ENCODE measurements at regions not wholly inside any gene's neighbourhood (a gene's known extent, or its start where the extent isn't known, plus 50 kb on each side); places are given as distances from the start of the nearest gene placed in this dataset.
"Not testable (repeated sequence)": the region's sequence is repeated elsewhere in the genome, so short reads cannot be mapped to it uniquely, and the experiment has no call there.

DNA sequence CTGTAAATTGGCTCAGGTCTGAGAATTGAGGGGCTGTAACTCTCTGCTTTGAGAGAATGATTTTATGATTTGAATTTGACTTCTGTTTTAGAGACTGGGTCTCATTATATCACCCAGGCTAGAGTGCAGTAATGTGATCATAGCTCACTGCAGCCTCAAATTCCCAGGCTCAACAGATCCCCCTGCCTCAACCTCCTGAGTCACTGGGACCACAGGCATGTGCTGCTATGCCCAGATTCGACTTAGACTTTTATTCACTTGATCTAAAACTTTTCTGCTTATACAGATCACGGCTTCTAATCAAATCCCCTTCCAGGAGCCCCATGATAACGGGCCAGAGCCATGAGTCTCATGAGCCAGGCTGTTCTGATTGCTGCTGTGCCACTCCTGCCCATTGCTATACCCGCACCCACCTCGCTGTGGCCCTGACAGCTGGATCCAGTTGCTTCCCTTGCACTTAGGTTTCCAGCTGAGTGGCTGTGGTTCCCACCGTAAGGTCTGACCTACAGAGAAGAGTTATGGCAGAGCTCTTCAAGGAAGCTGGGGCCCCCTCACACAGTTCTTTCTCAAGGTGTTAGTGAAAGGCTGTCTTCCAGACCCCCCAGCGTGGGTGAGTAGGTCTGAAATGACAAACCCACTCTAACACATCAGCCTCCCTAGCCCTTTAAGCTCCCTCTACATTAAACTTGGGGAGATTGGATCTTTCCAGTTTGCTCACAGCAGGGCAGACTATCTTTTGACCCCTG, 251.2 kb upstream of the SGCG start:
- no peak for DNase-seq

GRCh38 chr13:22931576-22931975, 249.2 kb upstream of the SGCG start:
- DNase-seq: no peak

DNA sequence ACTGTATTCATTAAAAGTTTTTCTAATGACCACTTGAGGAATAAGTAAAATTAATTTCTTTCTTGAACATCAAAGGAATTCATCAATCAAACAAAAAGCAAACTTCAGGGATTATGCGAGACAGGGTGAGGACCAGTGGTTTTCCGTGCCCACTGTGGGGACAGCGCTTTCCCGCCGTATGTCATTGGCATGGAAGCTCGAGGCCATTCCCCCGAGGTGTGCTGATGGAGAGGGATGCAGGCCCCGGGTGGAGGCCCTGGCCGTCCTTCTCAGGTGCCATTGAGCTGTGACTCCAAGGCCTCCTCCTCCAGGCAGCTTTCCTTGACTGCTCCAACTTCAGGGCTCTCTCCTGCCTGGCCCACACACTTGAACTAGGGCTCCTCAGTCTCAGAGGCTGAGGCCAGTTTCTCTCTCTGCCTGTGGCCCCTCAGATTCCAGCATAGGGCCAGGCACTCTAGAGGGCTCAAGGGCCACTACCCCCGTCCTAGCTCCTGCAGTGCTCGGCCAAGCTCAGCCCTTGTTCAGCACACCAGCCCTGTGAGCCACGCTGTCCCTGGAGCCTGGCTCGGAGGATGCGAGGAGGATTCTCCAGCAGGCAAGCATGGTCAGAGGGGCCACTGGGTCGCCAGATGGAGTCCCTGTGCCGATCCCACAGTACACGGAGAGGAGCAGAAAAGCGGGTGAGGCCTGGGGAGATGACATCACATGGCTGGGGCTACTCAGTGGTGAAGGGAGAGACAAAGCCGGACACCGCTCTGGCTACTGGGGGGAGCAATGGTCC, 248.0 kb upstream of the SGCG start:
- not testable (repeated sequence) for DNase-seq

GRCh38 chr13:22933571-22934181, 247.1 kb upstream of the SGCG start:
- no peak for DNase-seq

DNA sequence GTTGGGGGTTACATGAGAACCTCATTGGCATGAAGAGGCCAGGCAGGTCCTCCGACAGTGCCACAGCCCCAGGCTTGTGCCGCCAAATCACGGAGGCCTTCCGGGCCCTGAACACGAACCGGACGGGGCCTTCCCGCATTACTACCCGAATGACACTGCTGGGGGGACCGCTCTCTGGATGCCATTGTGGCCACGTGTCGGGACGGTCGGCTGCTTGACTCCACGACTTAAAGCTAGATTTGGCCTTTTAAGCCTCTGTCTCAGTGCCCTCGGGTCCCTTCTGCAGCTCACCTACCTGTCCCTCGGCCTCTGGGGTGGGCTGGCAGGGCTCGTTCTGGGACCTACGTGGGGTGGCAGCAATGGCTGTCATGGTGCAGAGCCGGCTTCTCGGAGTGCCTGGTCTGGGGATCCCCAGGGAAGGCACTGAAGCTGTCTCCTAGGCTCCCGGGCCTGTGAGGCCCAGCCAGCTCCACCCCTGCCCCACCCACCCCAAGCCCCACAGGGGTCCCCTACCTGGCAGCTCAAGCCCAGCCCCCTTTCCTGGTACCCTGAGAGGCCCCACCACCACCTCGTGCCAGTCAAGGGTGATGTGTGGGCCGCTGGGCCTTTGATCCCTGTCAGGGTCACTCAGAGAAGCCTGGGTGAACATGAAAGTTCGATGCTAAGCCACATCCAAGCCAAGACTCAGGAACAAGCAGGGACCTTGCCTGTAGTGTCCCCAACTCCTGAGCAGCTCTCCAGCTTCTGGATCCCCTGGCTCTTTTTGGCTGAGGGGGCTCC, 245.8 kb upstream of the SGCG start:
- DNase-seq: no peak

- DNase-seq: no peak
Measured at GRCh38 chr13:22936228-22936627, 244.6 kb upstream of the SGCG start.

GRCh38 chr13:22937241-22937640, 243.5 kb upstream of the SGCG start:
- no peak for DNase-seq

- DNase-seq: no peak
Measured at GRCh38 chr13:22937953-22938352, 242.8 kb upstream of the SGCG start.

GRCh38 chr13:22938576-22938975, 242.2 kb upstream of the SGCG start:
- DNase-seq: no peak

GRCh38 chr13:22939157-22939556, 241.6 kb upstream of the SGCG start:
- DNase-seq: no peak

- DNase-seq: no peak
Measured at GRCh38 chr13:22940090-22940710, 240.6 kb upstream of the SGCG start.

DNA sequence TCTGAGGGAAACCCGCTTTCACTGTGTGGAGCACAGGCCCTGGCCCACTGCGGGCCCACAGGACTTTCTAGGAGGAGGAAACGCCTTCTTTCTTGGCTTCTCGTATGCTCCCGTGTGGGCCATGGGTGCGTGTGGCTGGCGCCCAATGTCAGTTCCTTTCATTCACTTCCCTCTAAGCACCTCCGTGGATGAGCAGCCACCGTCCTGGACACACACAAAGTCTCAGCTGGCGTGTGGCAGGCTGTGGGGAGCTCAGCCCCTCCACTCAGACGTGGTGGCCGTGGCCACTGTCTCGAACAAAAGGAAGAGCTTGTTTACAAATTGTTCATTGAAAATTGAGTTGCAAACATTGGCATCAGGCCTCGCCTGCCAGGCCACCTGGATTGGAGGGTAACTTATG, 240.0 kb upstream of the SGCG start:
- DNase-seq: no peak

GRCh38 chr13:22941495-22941894, 239.3 kb upstream of the SGCG start:
- DNase-seq: not testable (repeated sequence)

GRCh38 chr13:22942831-22943230, 237.9 kb upstream of the SGCG start:
- DNase-seq: not testable (repeated sequence)

GRCh38 chr13:22944378-22944777, 236.4 kb upstream of the SGCG start:
- no peak for DNase-seq

GRCh38 chr13:22945321-22946226, 235.2 kb upstream of the SGCG start:
- DNase-seq: peak; percentile 56

DNA sequence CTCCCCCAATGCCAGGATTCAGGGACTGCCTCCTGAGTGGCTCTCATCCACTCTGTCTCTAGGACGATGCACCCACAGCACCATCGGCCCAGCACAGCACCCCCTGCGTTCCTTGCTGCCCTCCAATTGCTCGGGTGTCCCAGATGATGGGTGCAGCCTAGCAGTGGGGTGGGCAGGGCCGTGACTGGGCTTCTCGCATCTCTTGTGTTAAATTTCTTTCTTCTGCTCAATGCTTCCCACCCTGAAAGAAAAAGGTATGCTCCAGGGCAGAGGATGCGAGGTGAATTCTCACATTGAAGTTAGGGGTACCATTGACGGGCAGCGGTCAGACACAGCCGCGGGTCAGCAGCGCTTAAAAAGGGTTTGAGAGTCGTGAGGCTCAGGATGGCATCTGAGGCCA, 232.4 kb upstream of the SGCG start:
- DNase-seq: no peak

GRCh38 chr13:22952018-22952417, 228.8 kb upstream of the SGCG start:
- not testable (repeated sequence) for DNase-seq

- DNase-seq: not testable (repeated sequence)
Measured at GRCh38 chr13:22955147-22955546, 225.6 kb upstream of the SGCG start.

DNA sequence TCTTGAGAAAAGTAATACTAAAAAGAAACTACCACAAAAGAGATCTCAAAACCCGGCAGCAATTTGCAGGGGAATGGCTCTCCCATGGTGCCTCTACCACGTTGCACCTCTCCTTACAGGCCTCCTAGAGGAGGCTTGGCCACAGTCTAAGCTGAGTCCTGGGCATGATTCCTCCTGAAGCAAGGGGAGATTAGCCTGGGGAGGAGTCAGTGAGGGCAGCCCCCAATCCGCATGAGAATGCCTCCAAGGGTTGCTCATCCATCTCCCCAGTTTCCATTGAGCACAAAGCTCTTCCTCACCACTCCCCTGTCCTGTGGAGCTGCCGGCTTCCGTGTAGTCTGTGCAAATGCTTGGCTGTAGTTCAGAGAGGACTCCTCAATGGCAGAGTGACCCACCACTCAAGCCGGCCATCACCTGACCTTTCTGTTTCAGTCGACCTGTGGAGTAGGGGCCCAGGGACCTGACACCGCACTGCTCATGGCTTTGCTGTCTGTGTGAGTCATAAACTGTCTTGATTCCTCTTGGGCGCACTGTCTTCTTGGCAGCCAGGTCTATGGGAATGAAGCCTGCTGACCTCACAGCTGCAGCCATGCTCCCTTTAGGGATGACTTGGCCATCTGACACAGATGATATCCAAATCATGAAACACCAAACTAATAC, 224.2 kb upstream of the SGCG start:
- not testable (repeated sequence) for DNase-seq

DNA sequence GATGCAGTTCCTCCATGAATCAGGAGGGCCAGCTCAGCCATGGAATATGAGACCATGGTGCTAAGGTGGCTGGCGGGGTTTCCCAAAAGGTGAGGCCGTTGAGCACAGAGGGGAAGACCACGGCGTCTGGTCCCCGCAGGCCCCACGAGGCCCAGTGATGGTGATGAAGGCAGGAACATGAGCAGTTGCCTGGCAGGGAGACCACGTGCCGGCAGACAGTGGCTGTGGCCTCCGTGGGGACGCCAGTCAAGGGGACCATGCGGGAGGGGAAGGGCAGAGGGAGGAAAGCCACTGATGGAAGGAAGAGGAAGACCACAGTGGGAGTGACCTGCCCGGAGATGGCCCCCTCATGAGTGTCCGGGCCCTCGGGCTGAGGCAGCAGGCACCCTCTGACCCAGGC, 220.9 kb upstream of the SGCG start:
- not testable (repeated sequence) for DNase-seq

All from NCI-H748 treated with DMSO at 0.1 percent for 48 hours (cell line).